Erythroblast (primary cell): ENCODE measurements at regions not wholly inside any gene's neighbourhood (a gene's known extent, or its start where the extent isn't known, plus 50 kb on each side); places are given as distances from the start of the nearest gene placed in this dataset.

Experiments
- GATA1 ChIP-seq: IDR thresholded peaks from 2 replicates; pipeline ENCODE4 v1.6.1; 2011; ENCODE audit warnings: low read depth, mild to moderate bottlenecking, control low read depth, low read length, moderate library complexity
- POLR2A ChIP-seq: IDR thresholded peaks from 2 replicates; pipeline ENCODE4 v1.6.1; 2011; ENCODE audit warnings: mild to moderate bottlenecking, low read length

DNA sequence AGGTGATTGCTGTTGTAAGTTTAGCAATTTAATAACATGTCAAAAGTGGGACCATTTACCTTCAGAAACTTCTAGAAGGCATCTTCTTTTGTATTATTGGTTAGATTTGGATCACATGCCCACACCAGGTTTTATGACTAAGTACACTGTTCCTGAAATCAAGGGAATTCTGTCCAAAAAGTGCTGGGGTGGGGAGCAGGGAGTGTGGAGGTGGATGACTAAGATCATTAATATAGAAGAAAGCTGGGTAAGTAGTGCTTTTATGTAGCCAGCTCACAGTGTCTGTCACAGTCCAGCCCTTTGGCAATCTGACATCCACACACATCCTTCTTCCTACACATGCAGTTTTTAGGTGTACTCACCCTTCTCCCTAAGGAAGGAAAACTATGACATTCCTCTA is 120.0 kb downstream of the TMCO5A start:
- TF ChIP-seq POLR2A: no peak
- no peak for TF ChIP-seq GATA1
